AML-193 (cell line): ENCODE measurements at regions not wholly inside any gene's neighbourhood (a gene's known extent, or its start where the extent isn't known, plus 50 kb on each side); places are given as distances from the start of the nearest gene placed in this dataset.
A peak's percentile ranks its signal among the peaks of the same experiment; 100 is the strongest.
"Not testable (repeated sequence)": the region's sequence is repeated elsewhere in the genome, so short reads cannot be mapped to it uniquely, and the experiment has no call there.

Source experiments
- DNase-seq, 2 experiments: peaks; one replicate each; lab custom pipeline; 2025; lab: John Stamatoyannopoulos, UW

- no peak for DNase-seq
Measured at GRCh38 chr4:42824278-42824977, 68.1 kb upstream of the GRXCR1 start.

- DNase-seq: no peak
Measured at GRCh38 chr4:42821230-42821629, 71.3 kb upstream of the GRXCR1 start.

GRCh38 chr4:42819863-42820514 is 72.5 kb upstream of the GRXCR1 start:
- no peak for DNase-seq

GRCh38 chr4:42817913-42818312 is 74.6 kb upstream of the GRXCR1 start:
- DNase-seq: no peak

- DNase-seq: no peak
Measured at GRCh38 chr4:42816880-42817400, 75.6 kb upstream of the GRXCR1 start.

GRCh38 chr4:42816189-42816879 is 76.2 kb upstream of the GRXCR1 start:
- DNase-seq: no peak

GRCh38 chr4:42809419-42810084 is 83.0 kb upstream of the GRXCR1 start:
- DNase-seq: no peak

- no peak for DNase-seq
Measured at GRCh38 chr4:42806303-42806835, 86.1 kb upstream of the GRXCR1 start.

- no peak for DNase-seq
Measured at GRCh38 chr4:42789041-42789567, 103.4 kb upstream of the GRXCR1 start.

GRCh38 chr4:42787079-42787463 is 105.4 kb upstream of the GRXCR1 start:
- DNase-seq: no peak

- no peak for DNase-seq
Measured at GRCh38 chr4:42786350-42787078, 106.0 kb upstream of the GRXCR1 start.

- no peak for DNase-seq
Measured at GRCh38 chr4:42785817-42786216, 106.7 kb upstream of the GRXCR1 start.

- DNase-seq: peak; percentile 29 to 31
Measured at GRCh38 chr4:42781315-42781714, 111.2 kb upstream of the GRXCR1 start.

GRCh38 chr4:42778349-42778748 is 114.2 kb upstream of the GRXCR1 start:
- DNase-seq: no peak

GRCh38 chr4:42768125-42768748 is 111.3 kb upstream of the ATP8A1 start:
- no peak for DNase-seq

- no peak for DNase-seq
Measured at GRCh38 chr4:42767669-42768068, 110.8 kb upstream of the ATP8A1 start.

GRCh38 chr4:42761804-42762203 is 104.9 kb upstream of the ATP8A1 start:
- no peak for DNase-seq

- DNase-seq: not testable (repeated sequence)
Measured at GRCh38 chr4:42754965-42755364, 98.1 kb upstream of the ATP8A1 start.

GRCh38 chr4:42751587-42751986 is 94.7 kb upstream of the ATP8A1 start:
- DNase-seq: no peak

- no peak for DNase-seq
Measured at GRCh38 chr4:42750856-42751255, 94.0 kb upstream of the ATP8A1 start.

- DNase-seq: peak; percentile 96 to 97
Measured at GRCh38 chr4:42750091-42750490, 93.2 kb upstream of the ATP8A1 start.
